Panc1 (cell line): ENCODE measurements at regions not wholly inside any gene's neighbourhood (a gene's known extent, or its start where the extent isn't known, plus 50 kb on each side); places are given as distances from the start of the nearest gene placed in this dataset.

ENCODE experiments used
- ATAC-seq: fragments of 200-7000 bp; cut with Tn5 transposase; 2 replicates; pipeline ENCODE4 v1.9.1; 2020; ENCODE audit warnings: mild to moderate bottlenecking, moderate library complexity
- BruUV-seq: library from RNA; stranded (reverse); fragments of 400-500 nt; replicated peaks from 2 replicates; lab custom pipeline; 2021; lab: Mats Ljungman, UMichigan
- CTCF ChIA-PET: fragments of 300-600 bp; sonication (Branson Sonifier 250); formaldehyde crosslinking; loops from one replicate; lab custom pipeline; 2022; ENCODE audit warnings: antibody characterized with exemption; lab: Charles Lee
- POLR2A ChIA-PET: fragments of 300-600 bp; sonication (Branson Sonifier 250); formaldehyde crosslinking; loops from one replicate; lab custom pipeline; 2022; ENCODE audit warnings: antibody characterized with exemption; lab: Charles Lee
- DNase-seq: peaks from one replicate; pipeline ENCODE4 v3.0.0-alpha.2; 2010; ENCODE audit warnings: low read depth, low spot score
- H3K27ac ChIP-seq: 2 replicates; pipeline ENCODE4 v1.5.1; 2011; ENCODE audit warnings: mild to moderate bottlenecking, low read length, inconsistent platforms
- H3K27me3 ChIP-seq: fragments of 200-500 bp; sonication (Bioruptor generic); 2 replicates; pipeline ENCODE4 v1.6.0; 2014; ENCODE audit warnings: low read length, inconsistent platforms; ENCODE audit not compliant: control insufficient read depth, insufficient read depth
- H3K36me3 ChIP-seq: fragments of 200-500 bp; sonication (Bioruptor generic); 2 replicates; pipeline ENCODE4 v1.5.1; 2014; ENCODE audit warnings: inconsistent platforms, mild to moderate bottlenecking, low read length, moderate library complexity; ENCODE audit not compliant: control insufficient read depth, insufficient read depth
- H3K4me1 ChIP-seq: 2 replicates; pipeline ENCODE4 v1.5.1; 2011; ENCODE audit warnings: inconsistent platforms, mild to moderate bottlenecking, low read length, moderate library complexity; ENCODE audit not compliant: control insufficient read depth, insufficient read depth
- H3K4me3 ChIP-seq, 2 experiments: 2 replicates each; pipeline ENCODE4 v1.5.1; 2011 to 2012; ENCODE audit warnings: low read depth in 2 of 2, low read length in 2 of 2, mild to moderate bottlenecking in 2 of 2, inconsistent platforms in 1 of 2, moderate library complexity in 1 of 2
- H3K9me3 ChIP-seq: fragments of 200-500 bp; sonication (Bioruptor generic); 2 replicates; pipeline ENCODE4 v1.5.1; 2014; ENCODE audit warnings: low read depth, mild to moderate bottlenecking, inconsistent platforms, low read length, moderate library complexity; ENCODE audit not compliant: control insufficient read depth, insufficient read depth
- CTCF ChIP-seq: fragments of 450-650 bp; IDR thresholded peaks from 2 replicates; pipeline ENCODE4 v1.5.1; 2017; ENCODE audit warnings: mild to moderate bottlenecking
- POLR2AphosphoS5 ChIP-seq: IDR thresholded peaks from 2 replicates; pipeline ENCODE4 v1.6.1; 2012; ENCODE audit warnings: mild to moderate bottlenecking, low read depth, low read length, moderate library complexity
- SIN3A ChIP-seq: IDR thresholded peaks from 2 replicates; pipeline ENCODE4 v1.6.1; 2012; ENCODE audit warnings: low read depth, mild to moderate bottlenecking, low read length, moderate library complexity, borderline replicate concordance; ENCODE audit not compliant: insufficient read depth
- TCF7L2 ChIP-seq: IDR thresholded peaks from 2 replicates; pipeline ENCODE4 v1.6.1; 2011; ENCODE audit warnings: mild to moderate bottlenecking, low read depth, low read length, inconsistent platforms
- in situ Hi-C: cut with HindIII; loops from 2 replicates; pipeline ENCODE4 v1.10.0; 2016; ENCODE audit warnings: low sequenced_read_pairs, low pct_unique_long_range_greater_than_20kb
- intact Hi-C: fragments of 100-400 bp; cut with micrococcal nuclease; formaldehyde crosslinking; loops from one replicate; pipeline ENCODE4 v1.10.0; 2022; ENCODE audit not compliant: unreplicated experiment
- TF ChIP-seq, protein P1 (sequence below), 2 experiments: IDR thresholded peaks; 2 replicates each; pipeline ENCODE4 v1.6.1; 2011 to 2012; ENCODE audit warnings: low read depth in 2 of 2, control low read depth in 1 of 2, low read length in 1 of 2, mild to moderate bottlenecking in 1 of 2, moderate library complexity in 1 of 2; ENCODE audit not compliant: insufficient read depth in 1 of 2

DNA sequence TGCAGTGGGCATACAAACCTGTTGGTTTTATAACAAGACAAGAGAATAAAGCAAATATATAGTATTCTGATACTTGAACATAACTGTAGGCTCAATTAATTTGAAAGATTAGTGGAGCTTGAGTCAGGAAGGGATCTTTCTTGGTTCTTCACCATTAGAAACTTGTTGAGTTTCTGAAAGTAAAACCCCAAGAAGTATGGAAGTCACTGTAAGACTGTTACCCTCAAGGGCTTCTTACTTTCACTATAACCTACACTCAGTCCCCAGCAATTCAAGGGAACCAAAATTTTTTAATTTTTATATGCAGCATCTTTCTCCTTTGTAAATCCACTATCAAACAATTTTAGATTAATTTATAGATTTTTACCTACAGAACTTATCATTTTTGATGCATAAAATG, 2019.2 kb upstream of the ADGRL3 start:
- no peak for DNase-seq
- Histone ChIP-seq H3K27me3 (no peaks in the 10 kb centered on the region), H3K9me3 (no peaks in the 10 kb centered on the region), H3K4me1 (no peaks in the 10 kb centered on the region), H3K27ac (no peak overlapping the region), H3K36me3 (no peaks in the 10 kb centered on the region), H3K4me3 (no peak overlapping the region)
- CTCF ChIA-PET, result no interaction called here
- in situ Hi-C loops, result no loop called here
- ATAC-seq, result no peak
- intact Hi-C loops, result no loop called here
- no TSS peak for BruUV-seq
- no peak for TF ChIP-seq CTCF
- TF ChIP-seq TCF7L2, result no peak
- no peak for TF ChIP-seq SIN3A
- no peak for TF ChIP-seq POLR2AphosphoS5
- TF ChIP-seq, protein P1, sequence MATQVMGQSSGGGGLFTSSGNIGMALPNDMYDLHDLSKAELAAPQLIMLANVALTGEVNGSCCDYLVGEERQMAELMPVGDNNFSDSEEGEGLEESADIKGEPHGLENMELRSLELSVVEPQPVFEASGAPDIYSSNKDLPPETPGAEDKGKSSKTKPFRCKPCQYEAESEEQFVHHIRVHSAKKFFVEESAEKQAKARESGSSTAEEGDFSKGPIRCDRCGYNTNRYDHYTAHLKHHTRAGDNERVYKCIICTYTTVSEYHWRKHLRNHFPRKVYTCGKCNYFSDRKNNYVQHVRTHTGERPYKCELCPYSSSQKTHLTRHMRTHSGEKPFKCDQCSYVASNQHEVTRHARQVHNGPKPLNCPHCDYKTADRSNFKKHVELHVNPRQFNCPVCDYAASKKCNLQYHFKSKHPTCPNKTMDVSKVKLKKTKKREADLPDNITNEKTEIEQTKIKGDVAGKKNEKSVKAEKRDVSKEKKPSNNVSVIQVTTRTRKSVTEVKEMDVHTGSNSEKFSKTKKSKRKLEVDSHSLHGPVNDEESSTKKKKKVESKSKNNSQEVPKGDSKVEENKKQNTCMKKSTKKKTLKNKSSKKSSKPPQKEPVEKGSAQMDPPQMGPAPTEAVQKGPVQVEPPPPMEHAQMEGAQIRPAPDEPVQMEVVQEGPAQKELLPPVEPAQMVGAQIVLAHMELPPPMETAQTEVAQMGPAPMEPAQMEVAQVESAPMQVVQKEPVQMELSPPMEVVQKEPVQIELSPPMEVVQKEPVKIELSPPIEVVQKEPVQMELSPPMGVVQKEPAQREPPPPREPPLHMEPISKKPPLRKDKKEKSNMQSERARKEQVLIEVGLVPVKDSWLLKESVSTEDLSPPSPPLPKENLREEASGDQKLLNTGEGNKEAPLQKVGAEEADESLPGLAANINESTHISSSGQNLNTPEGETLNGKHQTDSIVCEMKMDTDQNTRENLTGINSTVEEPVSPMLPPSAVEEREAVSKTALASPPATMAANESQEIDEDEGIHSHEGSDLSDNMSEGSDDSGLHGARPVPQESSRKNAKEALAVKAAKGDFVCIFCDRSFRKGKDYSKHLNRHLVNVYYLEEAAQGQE (IDR thresholded peaks at IDR 0.05; ENCODE audit: insufficient read depth in 1 of 2, low read depth in 2 of 2, low read length in 1 of 2), result no peak
- POLR2A ChIA-PET, result no interaction called here

DNA sequence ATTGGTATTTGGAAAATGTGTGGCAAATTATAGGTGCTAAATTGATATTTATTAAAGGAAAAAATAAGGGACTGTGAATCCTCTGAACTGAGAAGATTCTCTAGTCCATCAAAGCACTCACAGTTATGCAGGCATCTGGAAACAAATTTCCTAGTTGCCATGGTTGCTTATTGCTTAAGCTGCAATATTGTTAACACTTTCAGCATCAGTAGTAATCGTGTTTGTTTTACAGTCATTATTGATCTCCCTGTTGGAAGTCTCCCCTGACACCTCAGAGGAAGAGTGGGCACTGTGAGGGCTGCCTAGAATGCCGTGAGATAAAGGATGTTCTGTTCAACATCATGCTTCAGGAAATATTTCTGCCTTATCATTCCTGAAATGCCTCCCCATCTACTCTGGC, 2004.3 kb upstream of the ADGRL3 start:
- no peaks in the 10 kb centered on the region for H3K27me3 ChIP-seq
- H3K4me1 ChIP-seq, result no peaks in the 10 kb centered on the region
- no peak overlapping the region for H3K4me3 ChIP-seq
- POLR2A ChIA-PET, result no interaction called here
- no peaks in the 10 kb centered on the region for H3K9me3 ChIP-seq
- no TSS peak for BruUV-seq
- H3K36me3 ChIP-seq, result no peaks in the 10 kb centered on the region
- CTCF ChIA-PET, result no interaction called here
- H3K27ac ChIP-seq, result no peak overlapping the region
- TF ChIP-seq, protein P1 (IDR thresholded peaks at IDR 0.05; ENCODE audit: insufficient read depth in 1 of 2, low read depth in 2 of 2, low read length in 1 of 2), result no peak
- TF ChIP-seq POLR2AphosphoS5, result no peak
- TF ChIP-seq TCF7L2, result no peak
- no peak for TF ChIP-seq SIN3A
- no peak for TF ChIP-seq CTCF
- ATAC-seq, result no peak
- intact Hi-C loops (no loop called here), in situ Hi-C loops (no loop called here)
- DNase-seq, result no peak
